ENCODE measurements at regions not wholly inside any gene's neighbourhood (a gene's known extent, or its start where the extent isn't known, plus 50 kb on each side); places are given as distances from the start of the nearest gene placed in this dataset.

DNA sequence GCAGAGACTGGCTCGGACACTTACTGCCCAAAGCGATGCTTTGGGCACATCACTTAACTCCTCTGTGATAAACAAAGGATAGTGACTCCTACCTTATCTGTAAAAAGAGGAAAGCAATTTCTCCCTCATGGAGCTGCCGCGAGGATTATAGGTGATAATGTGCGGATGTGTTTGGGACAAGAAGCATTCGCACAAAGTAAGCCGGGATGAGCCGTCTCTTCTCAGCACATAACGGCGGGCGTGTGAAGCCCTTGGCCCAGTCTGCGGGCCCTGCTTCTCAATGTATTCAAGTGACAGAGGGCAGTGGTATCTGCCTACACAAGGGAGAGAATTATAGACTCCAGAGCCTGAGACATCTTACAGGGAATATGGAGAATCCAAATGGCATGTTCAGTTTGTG, 550.3 kb upstream of the CPEB2 start:
- H3K9me3 Mint-ChIP-seq: no peaks in the 10 kb centered on the region
- no peak overlapping the region for H3K4me3 Mint-ChIP-seq
- peaks cover 6% of the 10 kb centered on the region for H3K27me3 Mint-ChIP-seq (ENCODE audit: low read depth, poor library complexity)
- TF ChIP-seq, protein P1, sequence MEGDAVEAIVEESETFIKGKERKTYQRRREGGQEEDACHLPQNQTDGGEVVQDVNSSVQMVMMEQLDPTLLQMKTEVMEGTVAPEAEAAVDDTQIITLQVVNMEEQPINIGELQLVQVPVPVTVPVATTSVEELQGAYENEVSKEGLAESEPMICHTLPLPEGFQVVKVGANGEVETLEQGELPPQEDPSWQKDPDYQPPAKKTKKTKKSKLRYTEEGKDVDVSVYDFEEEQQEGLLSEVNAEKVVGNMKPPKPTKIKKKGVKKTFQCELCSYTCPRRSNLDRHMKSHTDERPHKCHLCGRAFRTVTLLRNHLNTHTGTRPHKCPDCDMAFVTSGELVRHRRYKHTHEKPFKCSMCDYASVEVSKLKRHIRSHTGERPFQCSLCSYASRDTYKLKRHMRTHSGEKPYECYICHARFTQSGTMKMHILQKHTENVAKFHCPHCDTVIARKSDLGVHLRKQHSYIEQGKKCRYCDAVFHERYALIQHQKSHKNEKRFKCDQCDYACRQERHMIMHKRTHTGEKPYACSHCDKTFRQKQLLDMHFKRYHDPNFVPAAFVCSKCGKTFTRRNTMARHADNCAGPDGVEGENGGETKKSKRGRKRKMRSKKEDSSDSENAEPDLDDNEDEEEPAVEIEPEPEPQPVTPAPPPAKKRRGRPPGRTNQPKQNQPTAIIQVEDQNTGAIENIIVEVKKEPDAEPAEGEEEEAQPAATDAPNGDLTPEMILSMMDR (IDR thresholded peaks at IDR 0.05): no peak
- H3K4me1 Mint-ChIP-seq: no peaks in the 10 kb centered on the region
- no peaks in the 10 kb centered on the region for H3K36me3 Mint-ChIP-seq (ENCODE audit: low read depth)
- no peak overlapping the region for H3K27ac Mint-ChIP-seq
- DNase-seq: no peak

DNA sequence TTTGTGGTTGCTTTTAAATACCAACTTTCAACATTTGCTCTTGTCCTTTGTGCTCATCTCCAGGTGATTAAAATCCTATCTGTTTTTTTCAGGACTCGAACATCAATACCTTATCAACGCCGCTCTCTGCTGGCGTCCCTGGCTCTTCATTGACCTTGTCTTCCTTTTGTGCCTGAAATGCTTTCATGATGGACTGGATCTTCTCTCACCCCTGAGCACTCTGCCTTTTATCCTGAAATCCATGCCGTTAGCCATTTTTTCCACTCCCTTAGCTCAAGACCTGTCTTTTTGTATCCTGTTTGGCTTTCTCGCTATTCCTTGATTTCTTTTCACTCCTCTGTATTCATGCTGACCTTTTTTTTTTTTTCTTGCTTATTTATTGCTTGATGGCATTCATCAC, 549.5 kb upstream of the CPEB2 start:
- no peak for DNase-seq
- Mint-ChIP-seq H3K4me1 (no peaks in the 10 kb centered on the region), H3K4me3 (no peak overlapping the region), H3K9me3 (no peaks in the 10 kb centered on the region), H3K27me3 (ENCODE audit: low read depth, poor library complexity) (peaks cover 6% of the 10 kb centered on the region), H3K36me3 (ENCODE audit: low read depth) (no peaks in the 10 kb centered on the region), H3K27ac (no peak overlapping the region)
- TF ChIP-seq, protein P1 (IDR thresholded peaks at IDR 0.05): no peak

GRCh38 chr4:14458463-14458862, 543.8 kb upstream of the CPEB2 start:
- Mint-ChIP-seq H3K4me3 (no peak overlapping the region), H3K27ac (no peak overlapping the region), H3K4me1 (no peaks in the 10 kb centered on the region), H3K27me3 (ENCODE audit: low read depth, poor library complexity) (no peaks in the 10 kb centered on the region), H3K36me3 (ENCODE audit: low read depth) (no peaks in the 10 kb centered on the region), H3K9me3 (no peaks in the 10 kb centered on the region)
- TF ChIP-seq, protein P1 (IDR thresholded peaks at IDR 0.05): no peak
- DNase-seq: no peak

- H3K4me1 Mint-ChIP-seq: no peaks in the 10 kb centered on the region
- TF ChIP-seq, protein P1 (IDR thresholded peaks at IDR 0.05): no peak
- H3K4me3 Mint-ChIP-seq: no peak overlapping the region
- H3K27ac Mint-ChIP-seq: no peak overlapping the region
- no peak for DNase-seq
- H3K27me3 Mint-ChIP-seq (ENCODE audit: low read depth, poor library complexity): peaks cover 8% of the 10 kb centered on the region
- no peaks in the 10 kb centered on the region for H3K36me3 Mint-ChIP-seq (ENCODE audit: low read depth)
- H3K9me3 Mint-ChIP-seq: no peaks in the 10 kb centered on the region
These were observed 537.2 kb upstream of the CPEB2 start for GRCh38 chr4:14465057-14465456.

- no peak overlapping the region for H3K27ac Mint-ChIP-seq
- no peaks in the 10 kb centered on the region for H3K4me1 Mint-ChIP-seq
- no peaks in the 10 kb centered on the region for H3K36me3 Mint-ChIP-seq (ENCODE audit: low read depth)
- TF ChIP-seq, protein P1 (IDR thresholded peaks at IDR 0.05): no peak
- peaks cover 8% of the 10 kb centered on the region for H3K27me3 Mint-ChIP-seq (ENCODE audit: low read depth, poor library complexity)
- no peak for DNase-seq
- no peak overlapping the region for H3K4me3 Mint-ChIP-seq
- H3K9me3 Mint-ChIP-seq: no peaks in the 10 kb centered on the region
These were observed 536.8 kb upstream of the CPEB2 start for GRCh38 chr4:14465507-14465906.

GRCh38 chr4:14478504-14478903, 523.8 kb upstream of the CPEB2 start:
- no peak overlapping the region for H3K27ac Mint-ChIP-seq
- peaks cover 9% of the 10 kb centered on the region for H3K27me3 Mint-ChIP-seq (ENCODE audit: low read depth, poor library complexity)
- no peak for DNase-seq
- TF ChIP-seq, protein P1 (IDR thresholded peaks at IDR 0.05): no peak
- H3K9me3 Mint-ChIP-seq: peaks cover 19% of the 10 kb centered on the region
- H3K4me1 Mint-ChIP-seq: no peaks in the 10 kb centered on the region
- no peaks in the 10 kb centered on the region for H3K36me3 Mint-ChIP-seq (ENCODE audit: low read depth)
- H3K4me3 Mint-ChIP-seq: no peak overlapping the region
